OCI-LY7 (cell line): ENCODE measurements at regions not wholly inside any gene's neighbourhood (a gene's known extent, or its start where the extent isn't known, plus 50 kb on each side); places are given as distances from the start of the nearest gene placed in this dataset.

Experiments
- EZH2phosphoT487 ChIP-seq: fragments of 200-600 bp; sonication (generic); IDR thresholded peaks from 2 replicates; pipeline ENCODE4 v1.6.1; 2018; ENCODE audit warnings: low read depth, borderline replicate concordance, mild to moderate bottlenecking, mixed run types, antibody characterized with exemption, low read length, moderate library complexity, mixed read lengths
- TF ChIP-seq, protein P1 (sequence below): fragments of 200-600 bp; sonication (generic); conservative IDR thresholded peaks from 2 replicates; pipeline ENCODE4 v1.5.1; 2014; ENCODE audit warnings: mild to moderate bottlenecking, antibody characterized with exemption, low read length, moderate library complexity, mixed read lengths

DNA sequence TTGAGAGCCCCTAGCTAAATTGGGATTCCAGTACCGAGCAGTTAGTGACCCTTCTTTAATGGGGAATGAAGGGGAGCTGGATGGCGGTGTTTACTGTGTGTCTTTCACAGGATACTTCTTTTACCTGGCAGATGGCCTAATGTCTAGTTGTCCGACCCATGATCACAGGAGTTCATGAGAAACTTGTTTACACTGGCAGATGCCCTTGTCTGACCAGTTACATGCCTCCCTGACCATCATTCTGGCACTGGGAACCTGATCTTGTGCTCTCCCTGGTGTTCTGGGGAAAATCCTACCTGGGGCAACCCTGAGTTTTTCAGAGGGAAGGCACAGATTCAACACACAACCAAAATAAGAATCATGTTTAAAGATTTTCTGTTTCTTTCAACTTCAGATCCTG, 120.1 kb upstream of the SLC13A1 start:
- TF ChIP-seq, protein P1, sequence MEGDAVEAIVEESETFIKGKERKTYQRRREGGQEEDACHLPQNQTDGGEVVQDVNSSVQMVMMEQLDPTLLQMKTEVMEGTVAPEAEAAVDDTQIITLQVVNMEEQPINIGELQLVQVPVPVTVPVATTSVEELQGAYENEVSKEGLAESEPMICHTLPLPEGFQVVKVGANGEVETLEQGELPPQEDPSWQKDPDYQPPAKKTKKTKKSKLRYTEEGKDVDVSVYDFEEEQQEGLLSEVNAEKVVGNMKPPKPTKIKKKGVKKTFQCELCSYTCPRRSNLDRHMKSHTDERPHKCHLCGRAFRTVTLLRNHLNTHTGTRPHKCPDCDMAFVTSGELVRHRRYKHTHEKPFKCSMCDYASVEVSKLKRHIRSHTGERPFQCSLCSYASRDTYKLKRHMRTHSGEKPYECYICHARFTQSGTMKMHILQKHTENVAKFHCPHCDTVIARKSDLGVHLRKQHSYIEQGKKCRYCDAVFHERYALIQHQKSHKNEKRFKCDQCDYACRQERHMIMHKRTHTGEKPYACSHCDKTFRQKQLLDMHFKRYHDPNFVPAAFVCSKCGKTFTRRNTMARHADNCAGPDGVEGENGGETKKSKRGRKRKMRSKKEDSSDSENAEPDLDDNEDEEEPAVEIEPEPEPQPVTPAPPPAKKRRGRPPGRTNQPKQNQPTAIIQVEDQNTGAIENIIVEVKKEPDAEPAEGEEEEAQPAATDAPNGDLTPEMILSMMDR = no peak
- no peak for TF ChIP-seq EZH2phosphoT487
